ENCODE measurements at regions not wholly inside any gene's neighbourhood (a gene's known extent, or its start where the extent isn't known, plus 50 kb on each side); places are given as distances from the start of the nearest gene placed in this dataset.
"Not testable (repeated sequence)": the region's sequence is repeated elsewhere in the genome, so short reads cannot be mapped to it uniquely, and the experiment has no call there.

DNA sequence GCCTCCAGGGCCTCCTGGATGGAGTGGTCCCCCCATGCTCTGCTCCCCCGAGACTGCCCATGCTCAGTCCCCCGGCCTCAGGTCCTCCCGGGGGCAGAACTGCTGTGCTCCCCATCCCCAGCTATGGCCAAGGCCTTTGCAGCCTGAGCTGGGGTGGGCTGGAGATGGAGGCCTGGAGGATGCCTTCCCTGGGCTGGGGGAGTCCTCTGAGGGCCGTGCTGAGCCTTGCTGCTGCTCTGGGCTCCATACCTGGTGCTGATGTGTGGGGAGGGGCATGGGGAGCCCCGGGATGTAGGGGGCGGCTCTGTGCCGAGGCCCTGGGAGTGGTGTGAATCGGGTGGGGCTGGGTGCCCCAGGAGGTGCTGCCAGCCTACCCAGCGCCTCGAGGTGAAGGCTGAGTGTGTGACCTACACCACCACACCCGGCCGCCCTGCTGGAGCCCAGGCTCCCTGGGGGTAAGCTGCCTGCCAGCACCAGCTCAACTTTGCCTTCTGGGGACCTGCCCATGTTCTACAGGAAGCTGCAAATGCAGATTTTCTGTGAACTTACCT lies 109.5 kb downstream of the UNCX start:
- no peak for DNase-seq (ENCODE audit: low spot score)

DNA sequence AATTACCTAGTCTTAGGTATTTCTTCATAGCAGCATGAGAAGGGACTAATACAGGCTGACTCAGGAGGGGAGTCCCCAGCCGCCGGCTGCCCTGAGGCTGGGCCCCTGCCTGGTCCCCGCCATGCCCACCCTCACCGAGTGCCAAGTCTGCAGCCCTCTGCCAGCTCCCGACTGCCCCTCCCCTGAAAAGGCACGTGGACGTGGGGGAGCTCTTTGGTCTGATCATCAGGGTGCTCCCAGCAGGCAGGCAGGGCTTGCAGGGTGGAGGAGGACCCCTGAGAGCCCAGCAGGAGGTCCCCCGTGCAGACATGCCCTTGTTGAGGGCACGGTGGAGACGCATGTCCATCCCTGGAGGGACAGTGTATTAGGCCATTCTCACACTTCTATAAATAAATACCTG lies 110.9 kb downstream of the UNCX start:
- DNase-seq (ENCODE audit: low spot score), result no peak

DNA sequence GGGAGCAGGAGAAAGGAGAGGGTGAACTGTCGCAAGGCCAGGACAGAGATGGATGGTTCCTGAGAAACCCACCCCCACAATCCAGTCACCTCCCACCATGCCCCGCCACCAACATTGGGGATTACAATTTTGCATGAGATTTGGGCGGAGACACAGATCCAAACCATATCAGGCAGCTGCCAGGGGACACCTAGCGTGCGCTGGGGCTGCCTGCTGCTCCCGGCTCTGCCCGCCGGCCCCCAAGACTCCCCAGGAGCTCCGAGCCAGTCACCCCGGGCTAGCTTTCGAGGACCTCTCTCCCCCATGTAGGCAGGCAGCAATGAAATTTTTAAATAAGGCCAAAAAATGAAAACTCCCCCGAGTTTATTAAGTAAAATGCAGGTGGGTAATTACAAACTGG lies 111.7 kb downstream of the UNCX start:
- DNase-seq (ENCODE audit: low spot score), result no peak

DNA sequence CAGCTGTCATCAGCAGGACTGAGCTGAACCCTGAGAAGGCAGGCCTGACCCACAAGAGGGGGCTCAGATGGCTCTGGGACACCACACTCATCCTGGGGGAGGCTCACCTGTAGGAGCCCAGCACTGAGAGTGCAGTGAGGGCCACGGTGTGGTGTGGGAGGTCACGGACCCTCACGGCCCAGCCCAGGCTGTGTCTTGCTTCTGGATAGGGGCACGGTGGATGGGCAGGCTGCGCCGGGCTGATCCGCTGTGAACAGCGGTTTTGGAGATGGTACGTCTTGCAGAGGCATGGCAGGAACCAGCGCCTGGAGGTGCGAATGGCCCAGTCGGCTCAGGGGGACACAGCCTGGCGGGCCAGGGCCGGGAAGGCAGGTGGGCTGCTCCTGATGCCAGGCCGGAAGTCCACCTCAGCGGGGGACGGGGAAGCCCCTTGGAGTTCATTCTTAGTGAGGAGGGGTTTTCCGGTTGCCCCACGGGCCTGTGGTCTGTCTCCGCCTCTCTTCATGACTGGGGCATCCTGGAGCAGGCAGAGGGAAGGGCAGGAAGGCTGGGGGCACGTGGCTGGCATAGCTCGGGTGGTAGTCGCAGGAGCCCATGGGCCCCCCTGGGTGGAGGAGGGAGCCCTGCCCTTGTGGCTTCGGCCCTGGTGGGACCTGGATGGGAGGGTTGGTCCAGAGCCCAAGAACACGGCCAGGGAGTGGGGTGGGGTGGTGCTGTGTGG lies 112.5 kb downstream of the UNCX start:
- DNase-seq (ENCODE audit: low spot score), result no peak

DNA sequence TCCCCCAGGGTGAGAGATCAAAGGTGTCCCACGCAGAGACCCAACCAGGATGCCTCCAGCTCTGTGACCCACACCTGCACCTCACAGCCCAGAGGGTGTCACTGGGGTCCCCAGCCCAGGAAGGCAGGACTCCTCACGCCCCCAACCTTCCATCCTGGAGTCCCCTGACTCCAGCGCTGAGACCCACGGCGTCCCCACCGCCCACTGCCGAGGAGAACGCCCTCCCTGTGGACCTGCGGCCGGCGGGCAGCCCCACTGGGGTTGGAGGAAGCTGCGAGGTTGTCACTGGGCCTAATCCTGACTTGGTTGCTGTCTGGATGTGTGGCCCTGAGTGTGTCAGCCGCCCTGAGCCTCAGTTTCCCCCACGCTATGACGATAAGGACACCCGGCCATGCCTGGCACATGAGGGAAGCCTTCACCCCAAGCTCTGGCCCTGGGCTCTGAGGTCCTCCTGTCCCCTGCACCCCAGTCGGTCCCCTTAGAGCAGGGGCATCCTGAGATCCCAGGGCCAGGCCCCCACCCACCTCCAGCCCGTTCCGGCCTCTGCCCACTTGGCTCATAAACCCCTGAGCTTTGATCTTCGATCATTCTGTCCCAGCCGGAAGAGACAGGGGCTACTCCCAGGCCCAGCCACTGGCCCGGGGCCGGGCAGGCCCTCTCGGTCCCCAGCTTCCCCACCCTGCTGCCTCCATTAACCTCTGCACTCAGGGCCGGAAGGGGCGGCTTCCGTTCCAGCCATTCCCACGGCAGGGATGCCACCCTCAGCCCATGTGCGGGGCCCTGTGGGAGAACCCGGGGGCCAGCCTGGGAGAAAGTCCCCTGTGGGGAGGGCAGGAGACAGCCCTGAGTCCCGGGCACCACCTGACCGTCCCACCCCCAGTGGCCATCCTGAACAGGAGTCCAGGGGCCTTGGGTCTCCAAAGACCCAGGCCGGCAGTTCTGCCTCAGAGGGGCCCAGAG lies 113.2 kb downstream of the MICALL2 start:
- DNase-seq (ENCODE audit: low spot score), result no peak

GRCh38 chr7:1346851-1347250 lies 112.4 kb downstream of the MICALL2 start:
- no peak for DNase-seq (ENCODE audit: low spot score)

DNA sequence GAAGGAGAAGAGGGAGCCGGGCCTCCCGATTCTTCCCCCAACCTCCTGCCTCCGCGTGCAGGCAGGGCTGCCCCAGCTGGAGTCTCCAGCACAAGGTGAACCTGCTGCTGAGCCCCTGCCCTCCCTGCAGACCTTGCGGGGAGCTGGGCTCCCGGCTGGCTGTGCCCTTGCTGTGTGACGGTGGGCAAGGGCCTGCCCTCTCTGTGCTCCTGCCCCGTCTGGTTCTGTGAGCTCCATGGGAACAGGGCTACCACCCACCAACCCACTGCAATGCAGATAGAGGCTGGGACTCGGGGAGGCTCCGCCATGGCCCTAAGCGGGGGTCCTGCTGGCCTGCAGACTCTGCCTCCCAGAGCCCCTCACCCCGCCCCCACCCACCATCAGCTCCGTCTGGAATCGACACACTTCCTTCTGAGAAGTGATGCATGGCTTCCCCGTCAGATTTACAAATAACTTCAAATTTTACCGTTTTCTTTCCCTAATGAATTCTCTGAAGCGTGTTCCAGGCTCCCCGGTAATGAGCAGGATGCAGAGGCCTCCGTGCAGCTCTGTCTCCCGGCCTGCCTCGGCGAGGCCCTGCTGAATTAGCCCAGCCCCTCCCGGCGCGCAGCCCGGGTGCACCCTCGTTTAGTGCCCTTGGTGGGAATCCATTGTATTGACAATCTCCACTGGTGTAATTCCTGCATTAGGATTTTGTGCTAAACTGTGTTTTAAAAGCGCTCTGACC lies 111.0 kb downstream of the MICALL2 start:
- no peak for DNase-seq (ENCODE audit: low spot score)

GRCh38 chr7:1348823-1349335 lies 110.4 kb downstream of the MICALL2 start:
- no peak for DNase-seq (ENCODE audit: low spot score)

GRCh38 chr7:1349351-1349761 lies 109.9 kb downstream of the MICALL2 start:
- DNase-seq (ENCODE audit: low spot score), result no peak

DNA sequence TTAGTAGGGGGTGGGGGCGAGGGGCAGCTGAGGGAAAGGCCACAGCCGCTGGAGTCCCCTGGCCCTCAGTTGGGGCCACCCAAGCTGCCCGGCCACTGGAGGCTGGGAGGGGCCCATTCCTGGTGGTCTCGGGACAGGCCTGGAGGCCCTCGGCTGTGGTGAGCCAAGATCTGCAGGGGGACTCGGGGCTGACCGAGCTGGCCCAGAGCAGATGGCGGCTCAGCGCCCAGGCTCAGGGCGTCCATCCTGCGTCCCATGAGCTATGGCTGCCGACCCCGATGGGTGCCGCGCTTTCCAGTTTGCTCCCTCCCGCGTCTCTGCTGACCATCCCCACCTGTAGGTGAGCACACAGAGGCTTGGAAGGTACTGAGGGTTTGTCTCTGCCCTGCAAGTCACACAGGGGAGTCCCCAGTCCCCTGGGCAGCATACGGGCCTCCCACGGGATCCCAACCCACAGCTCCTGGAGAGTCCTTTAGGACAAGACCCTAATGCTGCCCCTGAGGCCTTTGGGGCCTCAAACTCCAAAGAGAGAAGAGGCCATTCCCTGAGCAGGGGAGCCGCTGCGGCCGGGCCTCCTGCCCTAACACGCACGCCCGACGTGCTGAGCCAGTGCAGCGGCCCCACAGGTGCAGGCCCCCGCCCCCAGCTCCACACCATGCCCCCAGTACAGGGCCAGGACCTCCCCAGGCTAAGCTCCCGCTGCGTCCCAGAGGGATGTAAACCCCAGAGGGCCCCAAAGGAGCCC lies 107.2 kb downstream of the MICALL2 start:
- no peak for DNase-seq (ENCODE audit: low spot score)

GRCh38 chr7:1352656-1353271 lies 106.5 kb downstream of the MICALL2 start:
- DNase-seq (ENCODE audit: low spot score), result no peak

DNA sequence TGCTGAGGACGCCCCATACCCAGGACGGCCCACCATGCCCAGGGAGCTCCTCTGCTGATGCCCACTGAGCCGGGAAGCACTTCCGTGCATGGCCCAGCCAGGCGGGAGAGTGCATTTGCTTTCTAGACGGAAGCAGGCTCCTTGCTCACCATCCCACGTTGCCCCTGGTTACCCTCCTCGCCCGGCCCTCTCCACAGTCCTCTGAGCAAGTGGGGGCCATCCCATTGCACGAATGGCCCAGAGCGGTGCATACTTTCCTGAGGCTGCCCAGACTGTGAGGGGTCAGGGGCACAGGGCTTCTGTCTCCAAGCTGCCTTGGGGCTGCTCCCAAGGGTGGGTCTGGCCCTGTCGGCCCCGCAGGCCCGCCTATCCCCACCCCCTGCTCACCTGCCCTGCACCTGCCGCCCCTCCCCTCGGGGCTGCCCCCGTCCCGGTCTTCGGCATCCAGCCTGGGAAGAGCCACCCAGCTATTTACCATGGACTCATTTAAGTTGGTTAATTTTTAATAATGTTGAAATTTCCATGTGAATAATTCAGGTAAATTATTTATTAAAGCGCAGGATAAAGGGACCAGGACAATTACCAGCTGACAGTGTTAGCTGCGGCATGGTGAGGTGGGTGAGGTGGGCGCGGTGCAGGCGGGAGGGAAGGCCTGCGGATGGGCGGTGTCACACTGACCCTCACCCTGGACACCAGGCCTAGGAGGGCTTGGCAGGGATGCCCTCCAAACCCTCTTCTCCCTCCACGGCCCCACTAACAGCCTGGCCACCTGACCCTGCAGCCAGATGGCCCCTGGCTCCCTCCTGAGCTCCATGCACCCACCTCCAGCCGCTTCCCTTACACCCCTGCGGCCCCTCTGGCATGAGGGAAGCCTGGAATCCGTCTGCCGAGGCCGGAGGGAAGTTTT lies 104.4 kb downstream of the MICALL2 start:
- no peak for DNase-seq (ENCODE audit: low spot score)

DNA sequence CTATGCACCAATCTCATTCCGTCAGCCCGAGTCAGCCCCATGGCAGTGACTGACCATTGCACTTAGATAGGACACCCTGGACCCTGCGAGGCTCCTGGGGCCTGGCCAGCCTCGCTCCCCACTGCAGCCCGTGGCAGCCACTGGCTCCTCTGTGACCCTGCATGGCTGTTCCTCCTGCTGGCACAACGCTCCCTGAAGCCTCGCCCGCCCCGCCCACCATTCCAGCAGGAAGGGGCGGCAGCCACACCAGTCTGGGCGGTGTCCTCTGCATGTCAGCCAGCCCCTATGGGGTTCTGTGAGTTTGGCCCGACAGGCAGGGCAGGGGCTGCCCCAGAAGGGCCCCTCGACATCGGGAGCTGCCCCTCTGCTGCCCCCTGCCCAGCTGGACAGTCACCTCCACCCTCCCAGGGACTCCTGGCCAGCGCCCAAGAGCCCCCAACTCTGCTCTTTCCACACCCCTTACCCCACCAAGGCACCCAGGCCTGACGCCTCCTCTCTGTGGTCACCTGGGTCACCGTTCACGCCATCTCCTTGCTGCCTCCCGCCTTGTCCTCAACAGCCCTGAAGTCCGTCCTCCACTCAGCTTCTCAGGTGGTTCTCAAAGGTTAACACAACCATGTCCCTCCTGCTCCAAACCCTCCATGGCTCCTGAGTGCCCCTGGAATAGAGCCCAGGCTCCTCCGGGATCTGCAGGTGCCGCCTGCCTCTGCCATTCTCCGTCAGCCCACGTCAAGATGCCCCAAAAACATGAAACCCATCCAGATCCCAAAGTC lies 103.5 kb downstream of the MICALL2 start:
- DNase-seq (ENCODE audit: low spot score), result no peak

GRCh38 chr7:1356853-1357252 lies 102.4 kb downstream of the MICALL2 start:
- DNase-seq (ENCODE audit: low spot score), result not testable (repeated sequence)

DNA sequence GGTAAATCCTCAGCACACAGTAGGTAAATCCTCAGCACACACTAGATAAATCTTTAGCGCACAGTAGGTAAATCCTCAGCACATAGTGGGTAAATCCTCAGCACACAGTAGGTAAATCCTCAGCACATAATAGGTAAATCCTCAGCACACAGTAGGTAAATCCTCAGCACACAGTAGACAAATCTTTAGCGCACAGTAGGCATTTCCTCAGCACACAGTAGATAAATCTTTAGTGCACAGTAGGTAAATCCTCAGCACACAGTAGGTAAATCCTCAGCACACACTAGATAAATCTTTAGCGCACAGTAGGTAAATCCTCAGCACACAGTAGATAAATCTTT lies 102.0 kb downstream of the MICALL2 start:
- not testable (repeated sequence) for DNase-seq (ENCODE audit: low spot score)

DNA sequence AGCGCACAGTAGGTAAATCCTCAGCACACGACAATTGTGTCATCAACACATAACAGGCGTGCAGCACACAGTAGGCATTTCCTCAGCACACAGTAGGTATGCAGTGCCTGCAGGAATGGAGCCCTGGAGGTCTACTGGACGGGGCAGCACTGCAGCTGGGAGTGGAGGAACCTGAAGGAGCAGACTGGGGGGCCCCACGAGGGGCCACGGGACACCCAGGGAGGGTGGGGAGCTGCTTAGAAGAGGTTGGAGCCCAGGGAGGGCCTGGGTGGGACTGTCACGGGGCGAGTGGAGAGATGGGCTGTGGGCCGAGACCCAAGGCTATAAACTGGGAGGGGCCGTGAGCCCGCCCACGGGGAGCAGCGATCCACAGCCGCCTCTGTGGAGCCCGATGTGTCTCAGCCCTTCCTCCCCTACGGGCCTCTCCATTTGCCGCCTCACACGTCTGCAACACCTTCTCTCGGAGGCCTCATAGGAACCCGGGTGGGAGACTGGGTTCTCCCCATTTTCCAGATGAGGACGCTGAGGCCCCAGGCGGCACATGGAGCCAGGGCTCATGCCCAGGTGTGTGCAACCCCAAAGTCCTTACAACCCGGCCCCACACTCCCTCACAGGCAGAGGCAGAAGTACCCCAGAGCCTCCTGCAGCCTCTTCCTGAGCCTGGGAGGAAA lies 101.5 kb downstream of the MICALL2 start:
- DNase-seq (ENCODE audit: low spot score), result no peak

- no peak for DNase-seq (ENCODE audit: low spot score)
Measured at GRCh38 chr7:1358376-1359050, 100.8 kb downstream of the MICALL2 start.

- DNase-seq (ENCODE audit: low spot score), result no peak
Measured at GRCh38 chr7:1359051-1359400, 100.2 kb downstream of the MICALL2 start.

All from pons (tissue), 1 donor.